ENCODE measurements at regions not wholly inside any gene's neighbourhood (a gene's known extent, or its start where the extent isn't known, plus 50 kb on each side); places are given as distances from the start of the nearest gene placed in this dataset.

DNA sequence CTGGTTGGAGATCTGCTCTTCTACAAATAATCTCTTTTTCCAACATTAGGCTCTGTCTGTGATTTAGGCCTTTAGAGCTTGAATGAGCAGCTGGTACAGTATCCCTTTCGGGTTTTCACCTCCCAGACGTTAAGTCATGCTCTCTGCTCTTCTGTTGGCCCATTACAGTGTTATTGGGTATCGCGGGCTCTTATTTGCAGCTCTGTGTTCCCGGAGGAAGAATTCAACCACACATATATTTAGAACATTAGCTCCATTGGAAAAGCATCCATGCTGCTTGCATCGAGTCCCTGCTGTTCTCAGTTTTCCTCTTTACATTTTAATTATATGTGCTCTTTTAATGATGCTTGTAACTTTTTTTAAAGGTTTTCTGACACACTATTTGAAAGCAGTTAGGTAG, 278.0 kb upstream of the ADCY2 start:
- TF ChIP-seq RAD21 (IDR thresholded peaks at IDR 0.05; ENCODE audit: low read depth) = no peak
- TF ChIP-seq EGR1 (IDR thresholded peaks at IDR 0.05) = no peak
- TF ChIP-seq EP300 (IDR thresholded peaks at IDR 0.05; ENCODE audit: borderline replicate concordance) = no peak
- TF ChIP-seq, protein P1, sequence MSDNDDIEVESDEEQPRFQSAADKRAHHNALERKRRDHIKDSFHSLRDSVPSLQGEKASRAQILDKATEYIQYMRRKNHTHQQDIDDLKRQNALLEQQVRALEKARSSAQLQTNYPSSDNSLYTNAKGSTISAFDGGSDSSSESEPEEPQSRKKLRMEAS (IDR thresholded peaks at IDR 0.05) = no peak
- TF ChIP-seq, protein P2, sequence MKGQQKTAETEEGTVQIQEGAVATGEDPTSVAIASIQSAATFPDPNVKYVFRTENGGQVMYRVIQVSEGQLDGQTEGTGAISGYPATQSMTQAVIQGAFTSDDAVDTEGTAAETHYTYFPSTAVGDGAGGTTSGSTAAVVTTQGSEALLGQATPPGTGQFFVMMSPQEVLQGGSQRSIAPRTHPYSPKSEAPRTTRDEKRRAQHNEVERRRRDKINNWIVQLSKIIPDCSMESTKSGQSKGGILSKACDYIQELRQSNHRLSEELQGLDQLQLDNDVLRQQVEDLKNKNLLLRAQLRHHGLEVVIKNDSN (IDR thresholded peaks at IDR 0.05) = no peak
- TF ChIP-seq FOXM1 (IDR thresholded peaks at IDR 0.05; ENCODE audit: borderline replicate concordance, low read depth) = no peak
- no peak for TF ChIP-seq CREB1 (IDR thresholded peaks at IDR 0.05; ENCODE audit: low read depth)
- TF ChIP-seq CEBPB (IDR thresholded peaks at IDR 0.05) = no peak
- no peak for TF ChIP-seq ZBTB7A (IDR thresholded peaks at IDR 0.05; ENCODE audit: low read depth)
- TF ChIP-seq TCF12 (IDR thresholded peaks at IDR 0.05; ENCODE audit: low read depth) = no peak
- TF ChIP-seq, protein P3, sequence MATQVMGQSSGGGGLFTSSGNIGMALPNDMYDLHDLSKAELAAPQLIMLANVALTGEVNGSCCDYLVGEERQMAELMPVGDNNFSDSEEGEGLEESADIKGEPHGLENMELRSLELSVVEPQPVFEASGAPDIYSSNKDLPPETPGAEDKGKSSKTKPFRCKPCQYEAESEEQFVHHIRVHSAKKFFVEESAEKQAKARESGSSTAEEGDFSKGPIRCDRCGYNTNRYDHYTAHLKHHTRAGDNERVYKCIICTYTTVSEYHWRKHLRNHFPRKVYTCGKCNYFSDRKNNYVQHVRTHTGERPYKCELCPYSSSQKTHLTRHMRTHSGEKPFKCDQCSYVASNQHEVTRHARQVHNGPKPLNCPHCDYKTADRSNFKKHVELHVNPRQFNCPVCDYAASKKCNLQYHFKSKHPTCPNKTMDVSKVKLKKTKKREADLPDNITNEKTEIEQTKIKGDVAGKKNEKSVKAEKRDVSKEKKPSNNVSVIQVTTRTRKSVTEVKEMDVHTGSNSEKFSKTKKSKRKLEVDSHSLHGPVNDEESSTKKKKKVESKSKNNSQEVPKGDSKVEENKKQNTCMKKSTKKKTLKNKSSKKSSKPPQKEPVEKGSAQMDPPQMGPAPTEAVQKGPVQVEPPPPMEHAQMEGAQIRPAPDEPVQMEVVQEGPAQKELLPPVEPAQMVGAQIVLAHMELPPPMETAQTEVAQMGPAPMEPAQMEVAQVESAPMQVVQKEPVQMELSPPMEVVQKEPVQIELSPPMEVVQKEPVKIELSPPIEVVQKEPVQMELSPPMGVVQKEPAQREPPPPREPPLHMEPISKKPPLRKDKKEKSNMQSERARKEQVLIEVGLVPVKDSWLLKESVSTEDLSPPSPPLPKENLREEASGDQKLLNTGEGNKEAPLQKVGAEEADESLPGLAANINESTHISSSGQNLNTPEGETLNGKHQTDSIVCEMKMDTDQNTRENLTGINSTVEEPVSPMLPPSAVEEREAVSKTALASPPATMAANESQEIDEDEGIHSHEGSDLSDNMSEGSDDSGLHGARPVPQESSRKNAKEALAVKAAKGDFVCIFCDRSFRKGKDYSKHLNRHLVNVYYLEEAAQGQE (IDR thresholded peaks at IDR 0.05; ENCODE audit: low read depth) = no peak
- no peak for TF ChIP-seq TEAD4 (IDR thresholded peaks at IDR 0.05)

Data from Ishikawa (cell line).